Retinal pigment epithelial cell (primary cell): ENCODE measurements at regions not wholly inside any gene's neighbourhood (a gene's known extent, or its start where the extent isn't known, plus 50 kb on each side); places are given as distances from the start of the nearest gene placed in this dataset.
A peak's percentile ranks its signal among the peaks of the same experiment; 100 is the strongest.

Experiments used
- DNase-seq: peaks from one replicate; pipeline ENCODE4 v3.0.0-alpha.2; 2010; ENCODE audit warnings: low read depth
- H3K4me3 ChIP-seq: 2 replicates; pipeline ENCODE4 v1.5.1; 2011; ENCODE audit warnings: mild to moderate bottlenecking, low read length, control low read depth, moderate library complexity
- TF ChIP-seq, protein P1 (sequence below): conservative IDR thresholded peaks from 2 replicates; pipeline ENCODE4 v1.5.1; 2011; ENCODE audit warnings: low read depth, low read length, control low read depth, inconsistent platforms

- no peak for DNase-seq
- TF ChIP-seq, protein P1, sequence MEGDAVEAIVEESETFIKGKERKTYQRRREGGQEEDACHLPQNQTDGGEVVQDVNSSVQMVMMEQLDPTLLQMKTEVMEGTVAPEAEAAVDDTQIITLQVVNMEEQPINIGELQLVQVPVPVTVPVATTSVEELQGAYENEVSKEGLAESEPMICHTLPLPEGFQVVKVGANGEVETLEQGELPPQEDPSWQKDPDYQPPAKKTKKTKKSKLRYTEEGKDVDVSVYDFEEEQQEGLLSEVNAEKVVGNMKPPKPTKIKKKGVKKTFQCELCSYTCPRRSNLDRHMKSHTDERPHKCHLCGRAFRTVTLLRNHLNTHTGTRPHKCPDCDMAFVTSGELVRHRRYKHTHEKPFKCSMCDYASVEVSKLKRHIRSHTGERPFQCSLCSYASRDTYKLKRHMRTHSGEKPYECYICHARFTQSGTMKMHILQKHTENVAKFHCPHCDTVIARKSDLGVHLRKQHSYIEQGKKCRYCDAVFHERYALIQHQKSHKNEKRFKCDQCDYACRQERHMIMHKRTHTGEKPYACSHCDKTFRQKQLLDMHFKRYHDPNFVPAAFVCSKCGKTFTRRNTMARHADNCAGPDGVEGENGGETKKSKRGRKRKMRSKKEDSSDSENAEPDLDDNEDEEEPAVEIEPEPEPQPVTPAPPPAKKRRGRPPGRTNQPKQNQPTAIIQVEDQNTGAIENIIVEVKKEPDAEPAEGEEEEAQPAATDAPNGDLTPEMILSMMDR: peak; percentile 45
- no peak overlapping the region for H3K4me3 ChIP-seq
These were observed 174.7 kb upstream of the GPRIN3 start for GRCh38 chr4:89482251-89482650.

DNA sequence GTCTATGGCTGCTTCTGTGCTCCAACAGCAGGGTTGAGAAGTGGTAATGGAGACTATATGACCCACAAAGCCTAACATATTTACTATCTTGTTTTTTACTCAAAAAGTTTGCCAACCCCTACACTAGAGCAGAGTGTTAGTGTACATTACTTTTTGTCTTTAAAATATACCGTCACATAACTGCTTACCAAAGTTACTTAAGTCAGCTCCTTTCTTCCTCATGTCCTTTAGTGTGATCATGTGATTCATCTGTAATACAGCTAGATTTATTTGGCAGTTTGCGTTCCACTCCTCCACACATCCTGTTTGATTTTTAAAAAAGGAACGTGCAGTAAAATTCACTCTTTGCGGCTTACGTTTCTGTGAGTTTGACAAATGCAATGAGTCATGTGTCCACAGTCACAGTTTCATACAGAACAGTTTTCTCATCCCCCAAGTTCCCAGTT, 162.4 kb upstream of the GPRIN3 start:
- DNase-seq: peak; percentile 69
- H3K4me3 ChIP-seq: no peak overlapping the region
- TF ChIP-seq, protein P1: no peak

DNA sequence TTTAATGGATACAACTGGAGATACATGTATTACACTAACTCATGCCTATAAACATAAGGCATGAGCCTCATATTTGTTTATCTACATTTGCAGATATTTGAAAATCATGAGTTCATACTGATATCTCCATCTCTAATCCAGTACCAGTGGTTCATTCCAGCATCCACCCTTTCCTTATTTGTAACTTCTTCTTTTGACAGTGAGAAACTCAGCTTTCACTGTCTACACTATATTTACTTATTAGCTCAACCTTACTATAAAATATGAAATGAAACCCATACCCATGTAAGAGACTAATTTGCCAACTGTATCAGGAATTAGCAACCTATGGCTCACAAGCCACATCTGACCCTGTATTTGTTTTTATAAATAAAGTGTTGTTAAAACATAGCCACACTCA, 161.9 kb upstream of the GPRIN3 start:
- DNase-seq: no peak
- TF ChIP-seq, protein P1: no peak
- H3K4me3 ChIP-seq: no peak overlapping the region

DNA sequence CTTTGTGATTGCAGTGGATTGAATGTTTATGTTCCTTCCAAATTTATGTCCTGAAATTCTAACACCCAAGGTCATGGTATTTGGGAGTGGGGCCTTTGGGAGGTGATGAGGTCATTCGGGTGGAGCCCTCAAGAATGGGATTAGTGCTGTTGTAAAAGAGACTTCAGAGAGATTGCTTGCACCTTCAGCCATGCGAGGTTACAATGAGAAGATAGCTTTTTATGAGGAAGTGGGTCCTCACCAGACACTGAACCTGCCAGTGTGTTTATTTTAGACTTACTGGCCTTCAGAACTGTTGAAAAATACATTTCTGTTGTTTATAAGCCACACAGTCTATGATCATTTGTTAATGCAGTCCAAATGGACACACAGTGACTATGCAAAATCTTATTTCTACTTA, 161.0 kb upstream of the GPRIN3 start:
- no peak for DNase-seq
- H3K4me3 ChIP-seq: no peak overlapping the region
- TF ChIP-seq, protein P1: no peak

GRCh38 chr4:89463341-89463740, 155.7 kb upstream of the GPRIN3 start:
- TF ChIP-seq, protein P1: no peak

GRCh38 chr4:89447543-89447942, 139.9 kb upstream of the GPRIN3 start:
- TF ChIP-seq, protein P1: no peak
- H3K4me3 ChIP-seq: no peak overlapping the region
- DNase-seq: no peak

More at GRCh38 chr4:89463341-89463740, 155.7 kb upstream of the GPRIN3 start:
- no peak for DNase-seq
- no peak overlapping the region for H3K4me3 ChIP-seq

- TF ChIP-seq, protein P1: no peak
- H3K4me3 ChIP-seq: no peak overlapping the region
- no peak for DNase-seq
These were observed 138.6 kb upstream of the GPRIN3 start for GRCh38 chr4:89446193-89446592.
